ENCODE measurements at regions not wholly inside any gene's neighbourhood (a gene's known extent, or its start where the extent isn't known, plus 50 kb on each side); places are given as distances from the start of the nearest gene placed in this dataset.

DNA sequence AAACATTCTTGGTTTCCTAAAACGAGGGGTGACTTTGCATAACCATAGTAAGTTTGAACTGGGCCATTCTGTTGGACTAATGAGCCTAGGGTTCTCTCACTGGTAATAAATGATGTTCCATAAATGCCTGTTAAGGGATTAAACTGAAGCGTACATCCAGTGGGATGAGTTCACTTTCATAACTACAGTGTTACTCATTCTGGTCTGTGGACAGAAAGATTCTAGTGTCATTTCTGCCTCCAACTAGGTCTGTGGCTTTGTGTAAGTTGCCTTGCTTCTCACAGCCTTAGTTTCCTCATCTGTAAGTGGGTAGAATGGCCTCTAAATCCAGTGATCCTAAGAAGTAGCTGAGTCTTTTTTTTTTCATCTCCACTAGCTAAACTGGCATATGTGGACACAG is 1860.6 kb upstream of the PIK3C3 start:
- ATAC-seq (replicated peaks; ENCODE audit: extremely low read depth, poor library complexity, severe bottlenecking): no peak
- no peak overlapping the region for H3K27ac Mint-ChIP-seq (ENCODE audit: low read depth)
- no peak for DNase-seq (ENCODE audit: low spot score in 2 of 2)
- H3K9me3 Mint-ChIP-seq: peaks cover 6% of the 10 kb centered on the region
- H3K4me1 Mint-ChIP-seq: no peaks in the 10 kb centered on the region
- H3K4me3 Mint-ChIP-seq: no peak overlapping the region
- no peaks in the 10 kb centered on the region for H3K36me3 Mint-ChIP-seq (ENCODE audit: insufficient read depth)
- H3K27me3 Mint-ChIP-seq: no peaks in the 10 kb centered on the region

DNA sequence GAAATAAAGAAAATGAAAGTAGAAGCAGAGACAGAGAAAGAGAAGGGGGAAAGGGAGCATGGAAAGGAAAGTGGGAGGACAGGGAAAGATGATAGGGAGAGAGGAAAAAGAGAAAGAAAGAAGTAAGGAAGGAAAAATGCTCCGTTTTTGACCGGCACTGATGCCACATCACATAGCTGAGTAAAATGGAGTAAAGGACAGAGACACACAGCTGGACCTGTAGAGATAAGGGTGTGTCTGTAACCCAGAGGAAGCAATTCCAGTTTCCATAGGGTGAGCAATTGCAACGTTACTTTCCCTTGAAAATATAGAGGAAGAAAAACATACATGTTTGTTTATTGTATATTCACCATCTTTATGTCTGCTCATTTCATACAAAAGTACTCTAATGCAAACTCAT is 1866.9 kb upstream of the PIK3C3 start:
- Mint-ChIP-seq H3K27me3 (no peaks in the 10 kb centered on the region), H3K27ac (ENCODE audit: low read depth) (no peak overlapping the region), H3K4me3 (no peak overlapping the region), H3K9me3 (peaks cover 13% of the 10 kb centered on the region), H3K36me3 (ENCODE audit: insufficient read depth) (no peaks in the 10 kb centered on the region), H3K4me1 (no peaks in the 10 kb centered on the region)
- DNase-seq (ENCODE audit: low spot score in 2 of 2) (no peak), ATAC-seq (replicated peaks; ENCODE audit: extremely low read depth, poor library complexity, severe bottlenecking) (no peak)

DNA sequence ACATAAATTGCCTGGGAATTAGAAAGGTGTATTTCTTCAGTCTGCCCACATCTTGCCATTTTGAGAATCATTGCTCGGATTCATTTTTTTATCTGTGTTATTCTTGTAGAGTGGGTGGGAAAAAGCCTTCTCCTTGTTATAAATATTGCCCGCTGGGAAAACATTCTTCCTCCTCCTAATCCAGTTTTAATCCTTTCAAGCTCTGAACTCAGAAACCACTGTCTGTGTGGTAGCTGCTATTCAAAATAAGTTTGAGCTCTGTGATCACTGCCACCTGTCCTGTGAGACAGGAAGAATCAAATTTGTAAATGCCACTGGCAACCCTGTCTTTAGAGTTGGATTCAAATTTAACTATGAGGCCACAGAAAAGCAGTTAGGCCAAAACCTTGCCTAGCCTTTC is 1875.2 kb upstream of the PIK3C3 start:
- H3K4me3 Mint-ChIP-seq: no peak overlapping the region
- H3K27me3 Mint-ChIP-seq: no peaks in the 10 kb centered on the region
- H3K9me3 Mint-ChIP-seq: peaks cover 9% of the 10 kb centered on the region
- no peaks in the 10 kb centered on the region for H3K36me3 Mint-ChIP-seq (ENCODE audit: insufficient read depth)
- DNase-seq (ENCODE audit: low spot score in 2 of 2) (no peak), ATAC-seq (replicated peaks; ENCODE audit: extremely low read depth, poor library complexity, severe bottlenecking) (no peak)
- no peaks in the 10 kb centered on the region for H3K4me1 Mint-ChIP-seq
- H3K27ac Mint-ChIP-seq (ENCODE audit: low read depth): no peak overlapping the region

GRCh38 chr18:40075616-40076015 is 1879.4 kb upstream of the PIK3C3 start:
- no peak overlapping the region for H3K27ac Mint-ChIP-seq (ENCODE audit: low read depth)
- H3K27me3 Mint-ChIP-seq: no peaks in the 10 kb centered on the region
- no peaks in the 10 kb centered on the region for H3K4me1 Mint-ChIP-seq
- ATAC-seq (replicated peaks; ENCODE audit: extremely low read depth, poor library complexity, severe bottlenecking): no peak
- peaks cover 20% of the 10 kb centered on the region for H3K9me3 Mint-ChIP-seq
- no peak overlapping the region for H3K4me3 Mint-ChIP-seq
- no peaks in the 10 kb centered on the region for H3K36me3 Mint-ChIP-seq (ENCODE audit: insufficient read depth)
- DNase-seq (ENCODE audit: low spot score in 2 of 2): no peak

GRCh38 chr18:40072761-40073160 is 1882.3 kb upstream of the PIK3C3 start:
- Mint-ChIP-seq H3K4me1 (no peaks in the 10 kb centered on the region), H3K9me3 (peaks cover 25% of the 10 kb centered on the region), H3K36me3 (ENCODE audit: insufficient read depth) (no peaks in the 10 kb centered on the region), H3K27me3 (no peaks in the 10 kb centered on the region), H3K27ac (ENCODE audit: low read depth) (no peak overlapping the region), H3K4me3 (no peak overlapping the region)
- ATAC-seq (replicated peaks; ENCODE audit: extremely low read depth, poor library complexity, severe bottlenecking) (no peak), DNase-seq (ENCODE audit: low spot score in 2 of 2) (no peak)

- ATAC-seq (replicated peaks; ENCODE audit: extremely low read depth, poor library complexity, severe bottlenecking): no peak
- no peaks in the 10 kb centered on the region for H3K4me1 Mint-ChIP-seq
- DNase-seq (ENCODE audit: low spot score in 2 of 2): no peak
- no peaks in the 10 kb centered on the region for H3K36me3 Mint-ChIP-seq (ENCODE audit: insufficient read depth)
- H3K27me3 Mint-ChIP-seq: no peaks in the 10 kb centered on the region
- H3K9me3 Mint-ChIP-seq: peaks cover 30% of the 10 kb centered on the region
- H3K4me3 Mint-ChIP-seq: no peak overlapping the region
- no peak overlapping the region for H3K27ac Mint-ChIP-seq (ENCODE audit: low read depth)
Observed at GRCh38 chr18:40066368-40066767, 1888.7 kb upstream of the PIK3C3 start.

- DNase-seq (ENCODE audit: low spot score in 2 of 2): no peak
- Mint-ChIP-seq H3K36me3 (ENCODE audit: insufficient read depth) (no peaks in the 10 kb centered on the region), H3K4me1 (no peaks in the 10 kb centered on the region), H3K4me3 (no peak overlapping the region), H3K27ac (ENCODE audit: low read depth) (no peak overlapping the region), H3K9me3 (peaks cover 18% of the 10 kb centered on the region), H3K27me3 (no peaks in the 10 kb centered on the region)
- ATAC-seq (replicated peaks; ENCODE audit: extremely low read depth, poor library complexity, severe bottlenecking): no peak
Observed at GRCh38 chr18:40063488-40063887, 1891.5 kb upstream of the PIK3C3 start.

GRCh38 chr18:40061086-40061485 is 1893.9 kb upstream of the PIK3C3 start:
- ATAC-seq (replicated peaks; ENCODE audit: extremely low read depth, poor library complexity, severe bottlenecking): no peak

GRCh38 chr18:40060562-40060961 is 1894.5 kb upstream of the PIK3C3 start:
- H3K27ac Mint-ChIP-seq (ENCODE audit: low read depth): no peak overlapping the region
- no peaks in the 10 kb centered on the region for H3K36me3 Mint-ChIP-seq (ENCODE audit: insufficient read depth)
- H3K9me3 Mint-ChIP-seq: peaks cover 13% of the 10 kb centered on the region
- DNase-seq (ENCODE audit: low spot score in 2 of 2): no peak
- H3K4me1 Mint-ChIP-seq: no peaks in the 10 kb centered on the region
- ATAC-seq (replicated peaks; ENCODE audit: extremely low read depth, poor library complexity, severe bottlenecking): no peak
- no peak overlapping the region for H3K4me3 Mint-ChIP-seq
- H3K27me3 Mint-ChIP-seq: no peaks in the 10 kb centered on the region

More at GRCh38 chr18:40061086-40061485, 1893.9 kb upstream of the PIK3C3 start:
- no peaks in the 10 kb centered on the region for H3K4me1 Mint-ChIP-seq
- H3K4me3 Mint-ChIP-seq: no peak overlapping the region
- H3K9me3 Mint-ChIP-seq: peaks cover 18% of the 10 kb centered on the region
- no peak for DNase-seq (ENCODE audit: low spot score in 2 of 2)
- H3K27ac Mint-ChIP-seq (ENCODE audit: low read depth): no peak overlapping the region
- no peaks in the 10 kb centered on the region for H3K27me3 Mint-ChIP-seq
- no peaks in the 10 kb centered on the region for H3K36me3 Mint-ChIP-seq (ENCODE audit: insufficient read depth)

DNA sequence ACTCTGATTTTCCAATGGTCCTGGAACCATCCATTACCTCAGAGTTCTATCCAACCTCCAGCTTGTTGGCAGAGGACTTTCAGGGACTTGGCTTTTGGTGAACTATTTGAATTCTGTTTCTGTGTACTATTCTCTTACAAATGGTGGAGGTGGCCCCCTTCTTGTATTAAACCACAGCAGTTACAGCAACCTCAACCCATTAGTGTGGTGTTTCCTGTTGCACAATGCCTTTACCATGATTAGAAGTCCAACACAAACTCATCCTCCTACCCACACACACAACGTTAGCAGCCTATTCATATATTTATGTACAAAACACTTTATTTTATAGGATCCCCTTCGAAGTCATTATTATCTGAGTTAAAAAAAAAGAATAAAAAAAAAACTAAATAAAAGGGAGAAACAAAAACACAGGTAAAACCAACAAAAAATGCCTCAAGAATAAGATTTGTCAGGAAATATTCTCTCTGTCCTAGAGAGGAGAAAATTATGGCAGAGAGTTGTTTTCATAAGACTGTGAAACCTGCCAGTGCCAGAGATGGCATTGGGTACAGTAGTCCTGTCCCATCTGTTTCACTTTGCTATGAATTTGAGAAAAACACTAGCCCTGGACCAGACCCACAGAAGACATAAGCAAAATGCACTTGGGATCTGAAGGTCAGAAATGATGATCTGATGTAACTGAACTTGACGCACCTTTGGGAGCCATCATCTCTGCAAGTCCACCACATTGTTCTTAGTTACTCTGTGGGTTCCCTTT is 1896.0 kb upstream of the PIK3C3 start:
- Mint-ChIP-seq H3K27ac (ENCODE audit: low read depth) (no peak overlapping the region), H3K4me1 (no peaks in the 10 kb centered on the region), H3K4me3 (no peak overlapping the region), H3K9me3 (peaks cover 5% of the 10 kb centered on the region), H3K27me3 (no peaks in the 10 kb centered on the region), H3K36me3 (ENCODE audit: insufficient read depth) (no peaks in the 10 kb centered on the region)
- ATAC-seq (replicated peaks; ENCODE audit: extremely low read depth, poor library complexity, severe bottlenecking) (no peak), DNase-seq (ENCODE audit: low spot score in 2 of 2) (no peak)

DNA sequence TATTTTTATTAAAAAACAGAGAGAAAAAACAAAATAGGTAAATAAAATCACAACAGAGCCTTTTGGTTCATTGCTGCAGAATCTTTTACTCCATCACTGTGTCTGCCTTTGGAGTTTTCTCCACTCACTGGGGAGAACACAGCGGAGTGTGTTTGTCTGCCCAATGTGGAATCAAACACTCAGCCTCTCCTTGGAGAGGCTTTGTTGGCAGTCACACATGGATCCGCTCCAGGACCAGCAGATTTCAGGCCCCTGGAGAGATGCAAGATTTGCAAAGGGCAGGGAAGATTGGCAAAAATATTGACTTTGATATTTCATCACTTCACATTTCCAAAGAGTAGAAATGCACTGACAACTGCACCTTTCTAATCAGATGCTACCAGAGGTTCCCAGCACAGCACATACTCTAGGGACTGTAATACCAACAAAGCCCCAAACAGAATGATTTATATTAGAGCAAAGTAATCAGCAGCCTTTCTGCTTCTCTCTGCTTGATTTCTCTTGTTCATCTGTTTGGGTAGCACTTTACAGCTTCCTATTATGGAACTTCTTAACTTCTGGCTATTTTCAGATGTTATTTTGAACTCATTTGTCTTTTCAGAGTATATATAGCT is 1898.8 kb upstream of the PIK3C3 start:
- ATAC-seq (replicated peaks; ENCODE audit: extremely low read depth, poor library complexity, severe bottlenecking): no peak
- no peak overlapping the region for H3K27ac Mint-ChIP-seq (ENCODE audit: low read depth)
- H3K27me3 Mint-ChIP-seq: no peaks in the 10 kb centered on the region
- H3K36me3 Mint-ChIP-seq (ENCODE audit: insufficient read depth): no peaks in the 10 kb centered on the region
- no peak overlapping the region for H3K4me3 Mint-ChIP-seq
- DNase-seq (ENCODE audit: low spot score in 2 of 2): no peak
- H3K4me1 Mint-ChIP-seq: no peaks in the 10 kb centered on the region
- H3K9me3 Mint-ChIP-seq: peaks cover 11% of the 10 kb centered on the region

DNA sequence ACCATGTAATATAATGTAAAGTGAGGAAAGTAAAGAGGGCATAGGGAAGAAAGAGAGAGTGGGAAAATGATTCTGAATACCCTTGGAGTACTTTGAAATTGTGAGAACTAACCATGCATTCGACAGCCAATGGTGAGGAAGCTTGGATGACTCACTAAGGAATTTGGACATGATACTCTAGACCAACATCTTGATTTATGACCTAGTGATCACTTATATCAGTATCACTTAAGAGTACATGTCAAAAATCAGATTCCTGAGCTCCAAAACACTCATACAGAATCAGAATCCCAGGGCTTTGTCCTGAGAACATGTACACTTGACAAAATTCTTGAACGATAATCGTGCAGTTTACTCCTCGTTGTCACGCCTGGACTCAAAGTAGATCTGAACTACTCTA is 1899.8 kb upstream of the PIK3C3 start:
- Mint-ChIP-seq H3K9me3 (peaks cover 15% of the 10 kb centered on the region), H3K4me3 (no peak overlapping the region)

GRCh38 chr18:40049716-40050115 is 1905.3 kb upstream of the PIK3C3 start:
- peaks cover 28% of the 10 kb centered on the region for H3K9me3 Mint-ChIP-seq
- no peak overlapping the region for H3K4me3 Mint-ChIP-seq
- H3K4me1 Mint-ChIP-seq: no peaks in the 10 kb centered on the region
- DNase-seq (ENCODE audit: low spot score in 2 of 2) (no peak), ATAC-seq (replicated peaks; ENCODE audit: extremely low read depth, poor library complexity, severe bottlenecking) (no peak)
- H3K27ac Mint-ChIP-seq (ENCODE audit: low read depth): no peak overlapping the region
- no peaks in the 10 kb centered on the region for H3K36me3 Mint-ChIP-seq (ENCODE audit: insufficient read depth)
- H3K27me3 Mint-ChIP-seq: no peaks in the 10 kb centered on the region

More for the DNA sequence above, 1899.8 kb upstream of the PIK3C3 start:
- Mint-ChIP-seq H3K4me1 (no peaks in the 10 kb centered on the region), H3K36me3 (ENCODE audit: insufficient read depth) (no peaks in the 10 kb centered on the region), H3K27ac (ENCODE audit: low read depth) (no peak overlapping the region), H3K27me3 (no peaks in the 10 kb centered on the region)
- ATAC-seq (replicated peaks; ENCODE audit: extremely low read depth, poor library complexity, severe bottlenecking): no peak
- no peak for DNase-seq (ENCODE audit: low spot score in 2 of 2)

All from central memory CD8-positive, alpha-beta T cell (primary cell).